ENCODE measurements at regions not wholly inside any gene's neighbourhood (a gene's known extent, or its start where the extent isn't known, plus 50 kb on each side); places are given as distances from the start of the nearest gene placed in this dataset.
A peak's percentile ranks its signal among the peaks of the same experiment; 100 is the strongest.

GRCh38 chr3:22779737-22780136, 423.4 kb upstream of the UBE2E2 start:
- H3K9me3 Mint-ChIP-seq, result peaks cover 8 to 13% of the 10 kb centered on the region in 2 experiments
- H3K36me3 Mint-ChIP-seq (ENCODE audit: insufficient read depth in 1 of 3, low read depth in 3 of 3), result peaks cover 0 to 17% (median 0%) of the 10 kb centered on the region in 3 experiments; a peak in 3 of 7 replicates
- no peak for TF ChIP-seq CTCF (conservative IDR thresholded peaks at IDR 0.05)
- Histone ChIP-seq H4K5ac (ENCODE audit: insufficient read length, low read depth, low read length) (no peak overlapping the region), H4K91ac (ENCODE audit: insufficient read length, low read depth, low read length) (no peak overlapping the region), H3K18ac (ENCODE audit: insufficient read length, low read depth, low read length) (no peak overlapping the region), H3K27me3 (ENCODE audit: insufficient read depth, low read length) (no peaks in the 10 kb centered on the region), H3T11ph (ENCODE audit: low read length) (no peak overlapping the region), H3K9me3 (ENCODE audit: control insufficient read depth, low read depth, low read length) (no peaks in the 10 kb centered on the region), H2BK12ac (ENCODE audit: insufficient read length, low read depth, low read length) (no peak overlapping the region), H3K79me2 (ENCODE audit: insufficient read depth, low read length) (no peaks in the 10 kb centered on the region; the same call in 1 of the 2 replicates), H3K4me2 (ENCODE audit: insufficient read depth, insufficient read length, low read length) (no peak overlapping the region), H3K79me1 (ENCODE audit: insufficient read depth, low read depth, low read length, poor library complexity, severe bottlenecking) (no peaks in the 10 kb centered on the region), H3K14ac (ENCODE audit: insufficient read depth, low read length) (no peak overlapping the region), H2BK120ac (ENCODE audit: low read depth, low read length, poor library complexity, severe bottlenecking) (no peak overlapping the region), H3K23ac (ENCODE audit: insufficient read length, low read depth, low read length) (no peak overlapping the region), H3K4ac (ENCODE audit: low read depth, low read length) (no peak overlapping the region), H3K27ac (ENCODE audit: insufficient read length, low read depth, low read length) (no peak overlapping the region), H4K20me1 (ENCODE audit: control insufficient read depth, insufficient read depth, insufficient read length) (no peaks in the 10 kb centered on the region), H3K56ac (ENCODE audit: insufficient read length, low read depth, low read length) (no peak overlapping the region), H2BK5ac (ENCODE audit: insufficient read length, low read length) (no peak overlapping the region), H2BK20ac (ENCODE audit: low read depth, low read length, poor library complexity, severe bottlenecking) (no peak overlapping the region), H2AK5ac (ENCODE audit: insufficient read length, low read length) (no peak overlapping the region), H2AFZ (ENCODE audit: low read length) (no peak overlapping the region), H4K8ac (replicated peaks; ENCODE audit: insufficient read length, low read depth, low read length) (no peak overlapping the region), H3K4me1 (ENCODE audit: insufficient read depth, low read length) (no peaks in the 10 kb centered on the region), H3K23me2 (ENCODE audit: insufficient read length, low read depth, low read length, poor library complexity, severe bottlenecking) (no peaks in the 10 kb centered on the region), H3K9ac (ENCODE audit: extremely low read depth, insufficient read length, low read length) (no peak overlapping the region), H2BK15ac (ENCODE audit: low read depth, low read length) (no peak overlapping the region)
- no CpG with 5 or more reads among the region's 2 CpGs for WGBS (ENCODE audit: extremely low coverage, insufficient read length, low lambda C conversion rate)
- H3K4me1 Mint-ChIP-seq, result no peaks in the 10 kb centered on the region
- H3K4me3 Mint-ChIP-seq, result no peak overlapping the region
- DNase-seq, result no peak
- peak overlapping the region in 1 of 3 experiments; percentile 76; a peak in 2 of 7 replicates for H3K27ac Mint-ChIP-seq
- no peaks in the 10 kb centered on the region for H3K27me3 Mint-ChIP-seq (ENCODE audit: low read depth)
